Stimulated activated CD8-positive, alpha-beta memory T cell treated with anti-CD3 and anti-CD28 coated beads, Interleukin-7, amount 100 ng/mL, for 48 hours (primary cell): ENCODE measurements at regions not wholly inside any gene's neighbourhood (a gene's known extent, or its start where the extent isn't known, plus 50 kb on each side); places are given as distances from the start of the nearest gene placed in this dataset.
"Not testable (repeated sequence)": the region's sequence is repeated elsewhere in the genome, so short reads cannot be mapped to it uniquely, and the experiment has no call there.

Experiments used
- DNase-seq, 2 donors: peaks; one replicate each; pipeline ENCODE4 v3.0.0-alpha.2; 2020; ENCODE audit warnings: low read depth in 1 of 2; ENCODE audit errors: extremely low read depth in 1 of 2

- DNase-seq = no peak
Measured at GRCh38 chr13:88189728-88190127, 518.6 kb downstream of the SLITRK5 start.

- DNase-seq = no peak
Measured at GRCh38 chr13:88196106-88196505, 524.9 kb downstream of the SLITRK5 start.

DNA sequence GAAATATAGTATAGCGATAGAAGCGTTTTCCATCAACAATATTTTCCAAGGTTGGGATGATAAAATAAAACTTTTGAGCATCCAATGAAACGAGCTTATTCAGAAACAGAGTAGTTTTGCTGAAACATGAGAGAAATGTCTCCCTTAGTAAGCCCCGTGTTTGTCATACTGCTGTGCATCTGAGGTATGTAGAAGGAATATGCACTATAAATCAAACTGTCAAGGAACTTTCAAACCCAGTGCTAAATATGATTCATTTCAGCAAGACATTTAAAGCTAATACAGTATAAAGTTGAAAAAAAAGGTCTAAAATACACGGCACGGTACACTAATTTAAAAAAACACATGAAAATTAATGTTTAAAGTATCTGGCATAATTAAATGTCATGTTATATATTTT is 546.2 kb downstream of the SLITRK5 start:
- DNase-seq = no peak

DNA sequence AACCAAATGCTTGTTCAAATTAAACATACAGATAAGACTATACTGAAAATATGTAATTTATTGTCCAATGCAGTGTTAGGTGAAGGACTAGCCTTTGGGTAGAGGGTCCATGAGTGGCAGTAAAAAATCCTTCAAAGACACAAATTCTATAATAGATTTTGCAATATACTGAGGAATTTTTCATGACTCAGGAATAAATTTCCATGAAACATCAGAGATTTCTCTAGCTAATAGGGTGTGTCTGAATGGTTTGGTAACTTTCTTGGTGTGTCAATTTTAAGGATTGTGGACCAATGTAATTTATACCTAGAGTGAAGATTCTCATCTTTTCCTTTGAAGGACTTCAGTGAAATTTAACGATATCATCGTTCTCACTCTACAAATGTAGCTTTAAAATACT is 546.7 kb downstream of the SLITRK5 start:
- DNase-seq = no peak

GRCh38 chr13:88223958-88224357 is 552.8 kb downstream of the SLITRK5 start:
- no peak for DNase-seq

GRCh38 chr13:88235441-88235840 is 564.3 kb downstream of the SLITRK5 start:
- DNase-seq = no peak

GRCh38 chr13:88246239-88246638 is 575.1 kb downstream of the SLITRK5 start:
- no peak for DNase-seq

GRCh38 chr13:88248393-88248792 is 577.2 kb downstream of the SLITRK5 start:
- DNase-seq = no peak

- no peak for DNase-seq
Measured at GRCh38 chr13:88257706-88258105, 586.5 kb downstream of the SLITRK5 start.

- no peak for DNase-seq
Measured at GRCh38 chr13:88263808-88264207, 592.6 kb downstream of the SLITRK5 start.

- no peak for DNase-seq
Measured at GRCh38 chr13:88281841-88282240, 610.7 kb downstream of the SLITRK5 start.

- DNase-seq = no peak
Measured at GRCh38 chr13:88285329-88285728, 614.2 kb downstream of the SLITRK5 start.

DNA sequence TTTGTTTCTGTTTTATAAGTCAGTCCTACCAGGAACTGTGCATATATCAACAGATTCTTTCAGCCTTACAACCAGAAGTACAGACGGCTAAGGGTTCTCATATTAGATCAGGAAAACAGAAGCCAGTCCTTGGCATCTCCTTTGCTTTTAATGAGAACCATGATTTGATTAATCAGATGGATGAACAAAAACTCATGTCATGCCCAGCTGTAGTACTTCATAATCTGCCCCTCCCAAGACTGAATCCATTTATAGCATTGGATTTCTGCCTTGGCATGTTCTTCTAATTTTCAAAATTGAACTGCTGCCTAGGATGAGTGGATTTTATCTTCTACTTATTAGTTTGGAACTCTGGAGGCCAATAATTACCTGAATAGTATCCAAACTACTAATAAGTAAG is 617.2 kb downstream of the SLITRK5 start:
- no peak for DNase-seq

DNA sequence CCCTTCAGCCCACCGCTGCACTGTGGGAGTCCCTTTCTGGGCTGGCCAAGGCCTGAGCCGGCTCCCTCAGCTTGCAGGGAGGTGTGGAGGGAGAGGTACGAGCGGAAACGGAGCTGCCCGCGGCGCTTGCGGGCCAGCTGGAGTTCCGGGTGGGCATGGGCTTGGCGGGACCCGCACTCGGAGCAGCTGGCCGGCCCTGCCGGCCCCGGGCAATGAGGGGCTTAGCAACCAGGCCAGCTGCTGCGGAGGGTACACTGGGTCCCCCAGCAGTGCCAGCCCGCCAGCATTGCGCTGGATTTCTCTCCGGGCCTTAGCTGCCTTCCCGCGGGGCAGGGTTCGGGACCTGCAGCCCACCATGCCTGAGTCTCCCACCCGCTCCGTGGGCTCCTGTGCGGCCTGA is 620.6 kb downstream of the SLITRK5 start:
- not testable (repeated sequence) for DNase-seq

GRCh38 chr13:88294368-88294767 is 623.2 kb downstream of the SLITRK5 start:
- no peak for DNase-seq

- DNase-seq = no peak
Measured at GRCh38 chr13:88303157-88303556, 632.0 kb downstream of the SLITRK5 start.

GRCh38 chr13:88303605-88304004 is 632.4 kb downstream of the SLITRK5 start:
- no peak for DNase-seq

DNA sequence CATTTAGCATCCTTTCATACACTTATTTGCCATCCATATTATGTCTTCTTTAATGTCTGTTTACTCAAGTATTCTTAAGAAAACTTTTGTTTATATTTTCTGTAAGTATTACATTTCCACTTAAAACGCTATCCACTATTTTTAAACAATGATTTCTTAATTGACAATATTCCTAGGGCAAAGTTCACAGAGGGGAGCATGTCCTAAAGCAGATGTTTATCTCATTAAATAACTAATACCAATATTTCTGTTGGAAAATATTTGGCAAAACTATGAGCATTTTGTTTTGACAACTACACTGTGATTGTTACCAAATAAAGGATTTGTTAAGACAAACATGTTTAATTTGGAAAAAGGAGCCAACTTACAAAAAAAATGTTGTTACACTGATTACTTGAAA is 643.3 kb downstream of the SLITRK5 start:
- DNase-seq = no peak

GRCh38 chr13:88329066-88329465 is 657.9 kb downstream of the SLITRK5 start:
- no peak for DNase-seq

- no peak for DNase-seq
Measured at GRCh38 chr13:88339271-88339741, 668.1 kb downstream of the SLITRK5 start.

- no peak for DNase-seq
Measured at GRCh38 chr13:88345171-88345847, 674.1 kb downstream of the SLITRK5 start.

DNA sequence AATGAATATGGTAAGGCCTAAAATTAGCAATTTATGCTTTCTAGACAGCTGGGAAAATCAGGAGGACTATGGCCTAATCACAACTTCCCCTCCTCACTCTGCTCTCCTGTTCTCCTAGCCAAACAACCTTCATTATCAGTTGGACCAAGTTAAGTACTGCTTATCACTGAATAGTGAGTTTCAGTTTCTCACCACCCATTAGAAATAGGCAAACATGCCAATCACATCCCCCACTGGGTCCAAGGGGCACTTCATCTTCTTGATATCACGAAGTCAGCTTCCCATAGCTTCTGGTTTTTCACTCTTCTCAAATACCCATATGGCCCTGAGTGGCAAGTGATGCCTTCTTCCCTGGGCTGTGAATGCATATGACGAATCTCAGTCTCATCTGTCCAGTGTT is 689.6 kb downstream of the SLITRK5 start:
- DNase-seq = no peak

GRCh38 chr13:88369866-88370265 is 698.7 kb downstream of the SLITRK5 start:
- DNase-seq = no peak
